ENCODE measurements at regions not wholly inside any gene's neighbourhood (a gene's known extent, or its start where the extent isn't known, plus 50 kb on each side); places are given as distances from the start of the nearest gene placed in this dataset.

- TF ChIP-seq CTCF (IDR thresholded peaks at IDR 0.05; ENCODE audit: borderline replicate concordance, extremely low read depth, low read length, poor library complexity, severe bottlenecking) (no peak), EZH2 (IDR thresholded peaks at IDR 0.05; ENCODE audit: borderline replicate concordance, low read depth, low read length, severe bottlenecking) (no peak)
Measured at GRCh38 chr10:128576943-128577670, 450.9 kb upstream of the MKI67 start.
